ENCODE measurements at regions not wholly inside any gene's neighbourhood (a gene's known extent, or its start where the extent isn't known, plus 50 kb on each side); places are given as distances from the start of the nearest gene placed in this dataset.

- TF ChIP-seq, protein P1, sequence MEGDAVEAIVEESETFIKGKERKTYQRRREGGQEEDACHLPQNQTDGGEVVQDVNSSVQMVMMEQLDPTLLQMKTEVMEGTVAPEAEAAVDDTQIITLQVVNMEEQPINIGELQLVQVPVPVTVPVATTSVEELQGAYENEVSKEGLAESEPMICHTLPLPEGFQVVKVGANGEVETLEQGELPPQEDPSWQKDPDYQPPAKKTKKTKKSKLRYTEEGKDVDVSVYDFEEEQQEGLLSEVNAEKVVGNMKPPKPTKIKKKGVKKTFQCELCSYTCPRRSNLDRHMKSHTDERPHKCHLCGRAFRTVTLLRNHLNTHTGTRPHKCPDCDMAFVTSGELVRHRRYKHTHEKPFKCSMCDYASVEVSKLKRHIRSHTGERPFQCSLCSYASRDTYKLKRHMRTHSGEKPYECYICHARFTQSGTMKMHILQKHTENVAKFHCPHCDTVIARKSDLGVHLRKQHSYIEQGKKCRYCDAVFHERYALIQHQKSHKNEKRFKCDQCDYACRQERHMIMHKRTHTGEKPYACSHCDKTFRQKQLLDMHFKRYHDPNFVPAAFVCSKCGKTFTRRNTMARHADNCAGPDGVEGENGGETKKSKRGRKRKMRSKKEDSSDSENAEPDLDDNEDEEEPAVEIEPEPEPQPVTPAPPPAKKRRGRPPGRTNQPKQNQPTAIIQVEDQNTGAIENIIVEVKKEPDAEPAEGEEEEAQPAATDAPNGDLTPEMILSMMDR (IDR thresholded peaks at IDR 0.05), result no peak
- TF ChIP-seq JUND (IDR thresholded peaks at IDR 0.05) (no peak), TAF1 (IDR thresholded peaks at IDR 0.05; ENCODE audit: borderline replicate concordance, low read depth, low read length) (no peak), GATA2 (CRISPR knock-in tag; IDR thresholded peaks at IDR 0.05) (no peak), EZH2phosphoT487 (IDR thresholded peaks at IDR 0.05; ENCODE audit: borderline replicate concordance, low read depth) (no peak), FOXJ3 (CRISPR knock-in tag; IDR thresholded peaks at IDR 0.05) (no peak), TEAD4 (IDR thresholded peaks at IDR 0.05; ENCODE audit: borderline replicate concordance, insufficient read depth) (no peak), RAD21 (IDR thresholded peaks at IDR 0.05; ENCODE audit: low read length) (no peak), NRF1 (IDR thresholded peaks at IDR 0.05; ENCODE audit: low read depth, low read length) (no peak), MXI1 (IDR thresholded peaks at IDR 0.05; ENCODE audit: low read depth, low read length) (no peak)
Observed at GRCh38 chr16:49129935-49130334, 151.7 kb downstream of the CBLN1 start.
